ENCODE measurements at regions not wholly inside any gene's neighbourhood (a gene's known extent, or its start where the extent isn't known, plus 50 kb on each side); places are given as distances from the start of the nearest gene placed in this dataset.
A peak's percentile ranks its signal among the peaks of the same experiment; 100 is the strongest.

DNA sequence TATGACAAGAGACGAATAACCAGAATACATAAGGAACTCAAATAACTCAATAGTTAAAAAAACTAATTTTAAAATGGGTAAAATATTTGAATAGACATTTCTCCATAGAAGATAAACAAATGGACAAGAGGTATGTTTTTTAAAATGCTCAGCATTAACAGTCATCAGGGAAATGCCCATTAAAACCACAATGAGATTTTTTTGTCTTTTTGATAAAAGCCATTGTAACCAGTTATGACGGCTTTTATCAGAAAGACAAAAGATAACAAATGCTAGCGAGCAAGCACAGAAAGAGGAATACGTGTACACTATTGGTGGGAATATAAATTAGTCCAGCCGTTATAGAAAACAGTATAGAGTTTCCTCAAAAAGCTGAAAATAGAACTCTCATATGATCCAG, 388.2 kb upstream of the INTU start:
- TF ChIP-seq, protein P1, sequence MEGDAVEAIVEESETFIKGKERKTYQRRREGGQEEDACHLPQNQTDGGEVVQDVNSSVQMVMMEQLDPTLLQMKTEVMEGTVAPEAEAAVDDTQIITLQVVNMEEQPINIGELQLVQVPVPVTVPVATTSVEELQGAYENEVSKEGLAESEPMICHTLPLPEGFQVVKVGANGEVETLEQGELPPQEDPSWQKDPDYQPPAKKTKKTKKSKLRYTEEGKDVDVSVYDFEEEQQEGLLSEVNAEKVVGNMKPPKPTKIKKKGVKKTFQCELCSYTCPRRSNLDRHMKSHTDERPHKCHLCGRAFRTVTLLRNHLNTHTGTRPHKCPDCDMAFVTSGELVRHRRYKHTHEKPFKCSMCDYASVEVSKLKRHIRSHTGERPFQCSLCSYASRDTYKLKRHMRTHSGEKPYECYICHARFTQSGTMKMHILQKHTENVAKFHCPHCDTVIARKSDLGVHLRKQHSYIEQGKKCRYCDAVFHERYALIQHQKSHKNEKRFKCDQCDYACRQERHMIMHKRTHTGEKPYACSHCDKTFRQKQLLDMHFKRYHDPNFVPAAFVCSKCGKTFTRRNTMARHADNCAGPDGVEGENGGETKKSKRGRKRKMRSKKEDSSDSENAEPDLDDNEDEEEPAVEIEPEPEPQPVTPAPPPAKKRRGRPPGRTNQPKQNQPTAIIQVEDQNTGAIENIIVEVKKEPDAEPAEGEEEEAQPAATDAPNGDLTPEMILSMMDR (conservative IDR thresholded peaks at IDR 0.05; ENCODE audit: control insufficient read depth, insufficient read depth, low read depth, low read length) = no peak
- no peak overlapping the region for H3K4me3 ChIP-seq (ENCODE audit: control insufficient read depth, low read depth, low read length)
- no peak for DNase-seq (ENCODE audit: low read depth)

DNA sequence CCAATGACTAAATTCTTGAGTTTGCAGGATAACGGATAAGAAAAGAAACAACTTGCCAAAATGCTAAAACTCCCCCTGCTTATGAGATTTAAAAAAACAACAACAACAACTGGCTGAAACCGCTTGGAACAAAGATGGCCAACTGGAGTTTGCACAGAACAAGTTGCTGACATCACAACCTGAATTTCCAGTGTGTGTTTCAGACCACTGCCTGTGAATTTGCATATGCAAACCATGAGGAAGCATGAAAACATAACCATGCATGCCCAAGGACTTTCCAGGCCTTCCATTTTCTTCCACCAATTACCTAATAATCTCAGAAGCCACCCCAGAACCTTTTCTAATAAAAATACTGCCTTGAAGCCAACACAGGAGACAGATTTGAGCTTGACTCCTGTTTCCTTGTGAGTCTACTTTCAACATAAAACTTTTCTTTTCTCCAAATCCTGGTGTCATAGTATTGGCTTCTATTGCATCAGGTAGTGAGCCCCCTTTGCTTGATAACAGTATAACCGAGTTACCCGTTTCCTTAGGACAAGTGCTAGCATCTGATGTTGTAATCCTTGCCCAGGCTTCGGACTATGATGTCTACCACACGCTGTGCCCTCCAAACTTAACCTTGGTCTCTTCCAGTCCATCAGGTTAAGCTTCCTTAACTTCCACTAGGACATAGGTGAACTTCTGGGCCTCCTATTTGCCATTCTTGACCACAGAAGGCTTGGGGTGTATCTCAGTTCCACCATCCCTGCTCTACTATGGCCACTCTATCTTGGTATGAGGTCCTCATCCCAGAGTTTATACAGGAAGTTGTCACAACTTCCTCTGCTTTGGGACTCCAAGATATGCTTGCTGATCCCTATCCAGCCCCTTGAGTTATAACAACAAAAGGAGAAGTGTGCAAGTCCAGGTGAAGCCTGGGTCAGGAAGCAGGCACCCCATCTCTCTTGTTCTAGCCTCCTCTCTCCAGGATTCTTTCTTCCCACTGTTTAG, 385.5 kb upstream of the INTU start:
- DNase-seq (ENCODE audit: low read depth) = no peak
- TF ChIP-seq, protein P1 (conservative IDR thresholded peaks at IDR 0.05; ENCODE audit: control insufficient read depth, insufficient read depth, low read depth, low read length) = no peak
- no peak overlapping the region for H3K4me3 ChIP-seq (ENCODE audit: control insufficient read depth, low read depth, low read length)

- no peak overlapping the region for H3K4me3 ChIP-seq (ENCODE audit: control insufficient read depth, low read depth, low read length)
- TF ChIP-seq, protein P1 (conservative IDR thresholded peaks at IDR 0.05; ENCODE audit: control insufficient read depth, insufficient read depth, low read depth, low read length) = no peak
- DNase-seq (ENCODE audit: low read depth) = peak; percentile 28
Observed at GRCh38 chr4:127249066-127249766, 383.5 kb upstream of the INTU start.

DNA sequence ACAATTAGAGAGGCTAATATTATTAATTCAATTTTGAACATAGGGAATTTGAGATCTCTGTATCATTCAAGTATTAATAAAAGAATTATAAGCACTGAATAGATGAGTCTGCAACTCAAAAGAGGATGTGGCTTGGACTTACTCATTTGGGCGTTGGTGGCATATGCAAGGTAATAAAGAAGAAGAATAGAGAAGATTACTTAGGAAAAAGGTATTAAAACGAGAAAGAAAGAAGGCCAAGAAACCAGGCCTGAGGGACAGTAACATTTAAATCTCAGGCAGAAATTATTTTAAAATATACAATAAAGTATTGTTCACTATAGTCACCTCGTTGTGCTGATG, 383.0 kb upstream of the INTU start:
- H3K4me3 ChIP-seq (ENCODE audit: control insufficient read depth, low read depth, low read length) = no peak overlapping the region
- TF ChIP-seq, protein P1 (conservative IDR thresholded peaks at IDR 0.05; ENCODE audit: control insufficient read depth, insufficient read depth, low read depth, low read length) = no peak
- DNase-seq (ENCODE audit: low read depth) = no peak

DNA sequence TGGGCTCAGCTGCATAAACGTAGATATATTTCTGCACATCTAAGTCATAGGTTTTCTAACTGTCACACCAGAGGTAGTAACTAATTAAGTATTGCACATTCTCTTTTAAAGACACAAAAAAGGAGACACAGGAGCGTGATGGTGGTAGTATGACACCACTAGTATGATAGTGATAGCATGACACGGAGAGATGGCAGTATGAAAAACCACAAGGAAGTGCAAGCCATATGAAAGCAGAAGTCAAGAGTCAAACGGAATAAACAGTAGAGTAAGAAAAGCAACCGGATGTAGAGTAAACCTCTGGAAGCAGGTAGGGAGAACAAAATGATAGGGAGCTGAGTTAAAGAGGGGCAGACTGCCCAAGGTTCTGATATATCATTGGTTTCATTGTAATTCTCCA, 382.2 kb upstream of the INTU start:
- TF ChIP-seq, protein P1 (conservative IDR thresholded peaks at IDR 0.05; ENCODE audit: control insufficient read depth, insufficient read depth, low read depth, low read length) = no peak
- DNase-seq (ENCODE audit: low read depth) = no peak

DNA sequence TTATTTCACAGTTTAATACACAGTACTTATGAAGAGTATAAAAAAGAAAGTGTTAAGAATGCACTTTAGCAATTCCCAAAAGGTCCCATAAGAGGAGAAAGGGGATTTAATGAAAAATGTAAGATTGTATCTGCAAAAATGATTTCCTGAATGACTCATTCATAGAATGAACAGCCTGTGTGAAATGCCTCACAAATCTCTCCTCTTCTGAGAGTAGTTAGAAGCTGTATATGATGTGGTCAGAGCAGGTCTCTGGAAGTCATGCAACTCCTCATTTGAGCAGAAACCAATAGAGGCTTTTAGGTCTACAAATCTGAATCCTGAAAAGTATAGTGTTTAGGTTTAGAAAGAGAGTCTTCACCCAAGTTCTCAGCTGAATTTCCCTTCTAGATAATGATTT, 381.3 kb upstream of the INTU start:
- DNase-seq (ENCODE audit: low read depth) = peak; percentile 39
- no peak overlapping the region for H3K4me3 ChIP-seq (ENCODE audit: control insufficient read depth, low read depth, low read length)
- TF ChIP-seq, protein P1 (conservative IDR thresholded peaks at IDR 0.05; ENCODE audit: control insufficient read depth, insufficient read depth, low read depth, low read length) = no peak

More for the DNA sequence above, 382.2 kb upstream of the INTU start:
- no peak overlapping the region for H3K4me3 ChIP-seq (ENCODE audit: control insufficient read depth, low read depth, low read length)
